Activated CD4-positive, alpha-beta T cell treated with anti-CD3 and anti-CD28 coated beads, Interleukin-2, amount 10 ng/mL, durations not matched to agents 7 days and 5 days (primary cell): ENCODE measurements at regions not wholly inside any gene's neighbourhood (a gene's known extent, or its start where the extent isn't known, plus 50 kb on each side); places are given as distances from the start of the nearest gene placed in this dataset.

ENCODE experiments used
- CTCF ChIA-PET: fragments of 350-600 bp; sonication (Branson Sonifier 250); formaldehyde crosslinking; loops from one replicate; lab custom pipeline; 2021; ENCODE audit warnings: antibody characterized with exemption; lab: Charles Lee
- POLR2A ChIA-PET: fragments of 350-600 bp; sonication (Branson Sonifier 250); formaldehyde crosslinking; loops from one replicate; lab custom pipeline; 2021; ENCODE audit warnings: antibody characterized with exemption; lab: Charles Lee
- DNase-seq: peaks from one replicate; pipeline ENCODE4 v3.0.0-alpha.2; 2020
- H3K27ac Mint-ChIP-seq: one replicate; pipeline ENCODE4 v1.8.0; 2021; ENCODE audit warnings: mild to moderate bottlenecking, moderate library complexity, mixed read lengths
- H3K27me3 Mint-ChIP-seq: one replicate; pipeline ENCODE4 v1.8.0; 2021; ENCODE audit warnings: mixed read lengths
- H3K36me3 Mint-ChIP-seq: one replicate; pipeline ENCODE4 v1.8.0; 2021; ENCODE audit warnings: low read depth, mixed read lengths
- H3K4me1 Mint-ChIP-seq: one replicate; pipeline ENCODE4 v1.8.0; 2021; ENCODE audit warnings: mixed read lengths
- H3K4me3 Mint-ChIP-seq: one replicate; pipeline ENCODE4 v1.8.0; 2021; ENCODE audit warnings: mild to moderate bottlenecking, moderate library complexity, mixed read lengths
- H3K9me3 Mint-ChIP-seq: one replicate; pipeline ENCODE4 v1.8.0; 2021; ENCODE audit warnings: mixed read lengths

- H3K4me1 Mint-ChIP-seq: no peaks in the 10 kb centered on the region
- no peak overlapping the region for H3K27ac Mint-ChIP-seq
- no peaks in the 10 kb centered on the region for H3K36me3 Mint-ChIP-seq
- no peaks in the 10 kb centered on the region for H3K27me3 Mint-ChIP-seq
- ChIA-PET POLR2A (no interaction called here), CTCF (no interaction called here)
- H3K9me3 Mint-ChIP-seq: no peaks in the 10 kb centered on the region
- H3K4me3 Mint-ChIP-seq: no peak overlapping the region
- no peak for DNase-seq
Measured at GRCh38 chr18:34098109-34098508, 126.6 kb downstream of the NOL4 start.

- no peak overlapping the region for H3K27ac Mint-ChIP-seq
- no peak for DNase-seq
- no peaks in the 10 kb centered on the region for H3K36me3 Mint-ChIP-seq
- CTCF ChIA-PET: no interaction called here
- POLR2A ChIA-PET: no interaction called here
- H3K27me3 Mint-ChIP-seq: no peaks in the 10 kb centered on the region
- H3K4me3 Mint-ChIP-seq: no peak overlapping the region
- H3K4me1 Mint-ChIP-seq: no peaks in the 10 kb centered on the region
- no peaks in the 10 kb centered on the region for H3K9me3 Mint-ChIP-seq
Measured at GRCh38 chr18:34097312-34097711, 127.4 kb downstream of the NOL4 start.

- no peaks in the 10 kb centered on the region for H3K27me3 Mint-ChIP-seq
- no peaks in the 10 kb centered on the region for H3K36me3 Mint-ChIP-seq
- H3K27ac Mint-ChIP-seq: no peak overlapping the region
- no peak for DNase-seq
- POLR2A ChIA-PET: no interaction called here
- H3K4me3 Mint-ChIP-seq: no peak overlapping the region
- H3K4me1 Mint-ChIP-seq: no peaks in the 10 kb centered on the region
- no peaks in the 10 kb centered on the region for H3K9me3 Mint-ChIP-seq
- CTCF ChIA-PET: no interaction called here
Measured at GRCh38 chr18:34094148-34094547, 130.6 kb downstream of the NOL4 start.

DNA sequence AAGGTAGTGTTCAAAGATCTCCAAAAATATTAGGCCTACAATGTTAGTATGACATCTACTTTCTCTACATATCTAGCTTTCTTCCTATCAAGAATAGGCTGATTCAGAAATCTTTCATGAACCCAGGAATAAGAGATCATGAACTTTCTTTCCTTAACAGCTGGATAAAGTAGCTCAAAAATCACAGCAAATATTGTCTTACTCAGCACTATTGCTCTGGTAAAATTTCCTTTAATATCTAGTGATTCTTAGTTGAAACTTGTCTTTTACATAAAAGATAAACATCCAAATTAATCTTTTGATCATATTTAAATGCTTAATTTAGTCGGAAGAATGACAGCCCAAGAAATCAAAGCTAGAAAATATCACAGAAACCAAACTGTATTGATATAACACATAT, 131.9 kb downstream of the NOL4 start:
- DNase-seq: no peak
- CTCF ChIA-PET: no interaction called here
- H3K27me3 Mint-ChIP-seq: no peaks in the 10 kb centered on the region
- no peak overlapping the region for H3K27ac Mint-ChIP-seq
- no peaks in the 10 kb centered on the region for H3K4me1 Mint-ChIP-seq
- no peaks in the 10 kb centered on the region for H3K36me3 Mint-ChIP-seq
- no peak overlapping the region for H3K4me3 Mint-ChIP-seq
- no peaks in the 10 kb centered on the region for H3K9me3 Mint-ChIP-seq
- POLR2A ChIA-PET: no interaction called here

- Mint-ChIP-seq H3K27me3 (no peaks in the 10 kb centered on the region), H3K27ac (no peak overlapping the region), H3K4me1 (no peaks in the 10 kb centered on the region), H3K4me3 (no peak overlapping the region), H3K36me3 (no peaks in the 10 kb centered on the region), H3K9me3 (no peaks in the 10 kb centered on the region)
- ChIA-PET CTCF (no interaction called here), POLR2A (no interaction called here)
- DNase-seq: no peak
Measured at GRCh38 chr18:34086370-34086769, 138.3 kb downstream of the NOL4 start.

DNA sequence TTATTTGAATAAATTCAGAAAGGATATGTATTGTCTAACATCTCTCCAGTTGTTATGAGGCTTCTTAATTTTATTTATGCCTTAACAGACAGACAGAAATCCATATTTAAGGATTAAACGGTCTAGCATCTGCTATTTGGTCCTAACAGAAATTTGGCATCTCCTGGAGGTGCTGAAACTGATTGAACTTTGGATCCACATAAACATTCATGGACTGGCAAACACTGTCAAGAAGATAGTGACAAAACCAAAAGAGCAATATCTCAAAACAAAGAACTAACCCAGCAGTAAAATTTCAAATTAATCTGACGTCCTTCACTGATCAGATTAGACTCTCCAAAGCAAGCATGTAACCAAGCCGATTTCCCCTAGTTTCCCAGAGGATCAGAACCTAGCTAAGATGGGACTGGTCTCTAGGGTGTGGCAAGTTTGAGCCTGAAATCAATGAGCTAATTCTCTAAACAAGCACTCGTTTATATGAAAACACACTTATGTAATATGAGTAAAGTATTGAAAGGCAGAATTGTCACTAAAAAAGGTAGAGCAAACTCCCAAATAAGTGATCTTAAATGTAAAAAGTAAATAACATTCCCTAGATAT, 139.5 kb downstream of the NOL4 start:
- no peak for DNase-seq
- Mint-ChIP-seq H3K4me1 (no peaks in the 10 kb centered on the region), H3K27me3 (no peaks in the 10 kb centered on the region), H3K27ac (no peak overlapping the region), H3K9me3 (no peaks in the 10 kb centered on the region), H3K4me3 (no peak overlapping the region), H3K36me3 (no peaks in the 10 kb centered on the region)
- ChIA-PET CTCF (no interaction called here), POLR2A (no interaction called here)

DNA sequence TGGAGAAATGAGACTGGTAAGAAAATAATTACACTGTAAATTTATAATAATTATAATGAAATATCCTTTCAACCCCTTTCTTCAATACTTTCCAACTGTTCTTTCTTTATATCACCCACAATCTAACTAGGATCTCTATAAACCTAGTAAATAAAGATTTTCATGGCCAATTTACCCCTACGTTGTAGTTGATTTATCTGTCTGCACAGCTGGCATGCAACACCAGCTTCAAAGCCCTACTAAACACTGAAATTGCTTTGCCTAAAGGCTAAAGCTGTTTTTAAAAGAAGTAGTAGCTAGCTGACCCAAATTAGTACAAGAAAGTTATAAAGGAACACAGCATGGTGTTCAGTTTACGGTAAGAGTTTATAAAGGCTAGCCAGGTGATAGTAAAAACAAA, 140.1 kb downstream of the NOL4 start:
- CTCF ChIA-PET: no interaction called here
- Mint-ChIP-seq H3K9me3 (peaks cover 3% of the 10 kb centered on the region), H3K36me3 (no peaks in the 10 kb centered on the region), H3K27me3 (no peaks in the 10 kb centered on the region), H3K27ac (no peak overlapping the region), H3K4me1 (no peaks in the 10 kb centered on the region), H3K4me3 (no peak overlapping the region)
- no peak for DNase-seq
- POLR2A ChIA-PET: no interaction called here

- H3K9me3 Mint-ChIP-seq: peaks cover 3% of the 10 kb centered on the region
- no peaks in the 10 kb centered on the region for H3K4me1 Mint-ChIP-seq
- ChIA-PET CTCF (no interaction called here), POLR2A (no interaction called here)
- H3K4me3 Mint-ChIP-seq: no peak overlapping the region
- no peak overlapping the region for H3K27ac Mint-ChIP-seq
- no peaks in the 10 kb centered on the region for H3K27me3 Mint-ChIP-seq
- no peaks in the 10 kb centered on the region for H3K36me3 Mint-ChIP-seq
- no peak for DNase-seq
Measured at GRCh38 chr18:34083910-34084535, 140.7 kb downstream of the NOL4 start.

GRCh38 chr18:34077599-34077998, 147.1 kb downstream of the NOL4 start:
- ChIA-PET POLR2A (no interaction called here), CTCF (no interaction called here)
- no peak overlapping the region for H3K27ac Mint-ChIP-seq
- peaks cover 3% of the 10 kb centered on the region for H3K9me3 Mint-ChIP-seq
- H3K4me3 Mint-ChIP-seq: no peak overlapping the region
- no peaks in the 10 kb centered on the region for H3K4me1 Mint-ChIP-seq
- no peaks in the 10 kb centered on the region for H3K36me3 Mint-ChIP-seq
- no peaks in the 10 kb centered on the region for H3K27me3 Mint-ChIP-seq
- DNase-seq: no peak

DNA sequence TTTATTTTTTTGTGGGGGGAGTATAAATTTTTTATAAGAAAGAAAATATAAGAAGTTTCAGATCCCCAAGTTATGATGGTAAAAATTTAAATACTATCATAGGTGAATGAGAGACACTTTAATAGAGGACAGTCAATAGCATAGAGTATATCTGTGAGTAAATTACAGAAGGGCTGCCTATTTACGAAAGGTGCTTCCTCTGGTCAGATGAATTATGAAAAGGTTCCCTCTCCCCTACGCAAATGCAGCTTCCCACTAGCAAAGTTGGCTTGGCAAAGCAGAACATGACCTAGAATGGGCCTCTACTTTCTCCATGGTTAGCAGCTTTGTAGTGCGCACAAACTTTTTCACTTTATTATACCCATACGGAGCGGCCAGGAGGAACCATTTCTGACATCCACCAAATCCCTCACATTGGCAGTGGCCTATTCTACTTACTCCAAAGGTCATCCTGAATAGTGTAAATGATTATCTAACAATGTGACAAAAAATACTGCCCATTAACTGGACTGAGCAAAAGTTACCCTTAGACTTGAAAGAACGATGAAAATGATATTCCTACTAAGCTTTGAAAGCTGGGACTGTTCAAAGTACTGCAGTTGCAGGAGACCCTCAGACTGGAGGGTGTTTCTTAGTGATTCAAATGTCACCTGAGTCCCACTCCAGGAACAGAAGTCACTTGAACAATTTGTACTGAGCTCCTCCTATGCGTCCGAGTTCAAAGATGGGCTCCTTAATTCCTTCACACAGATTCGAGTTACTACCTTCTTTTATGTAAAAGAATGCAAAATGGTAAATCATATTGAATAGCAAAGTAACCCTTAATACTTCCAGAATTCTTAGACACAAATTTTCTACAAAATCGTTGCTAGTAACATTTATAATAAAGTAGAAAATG, 148.5 kb downstream of the NOL4 start:
- H3K36me3 Mint-ChIP-seq: no peaks in the 10 kb centered on the region
- CTCF ChIA-PET: no interaction called here

DNA sequence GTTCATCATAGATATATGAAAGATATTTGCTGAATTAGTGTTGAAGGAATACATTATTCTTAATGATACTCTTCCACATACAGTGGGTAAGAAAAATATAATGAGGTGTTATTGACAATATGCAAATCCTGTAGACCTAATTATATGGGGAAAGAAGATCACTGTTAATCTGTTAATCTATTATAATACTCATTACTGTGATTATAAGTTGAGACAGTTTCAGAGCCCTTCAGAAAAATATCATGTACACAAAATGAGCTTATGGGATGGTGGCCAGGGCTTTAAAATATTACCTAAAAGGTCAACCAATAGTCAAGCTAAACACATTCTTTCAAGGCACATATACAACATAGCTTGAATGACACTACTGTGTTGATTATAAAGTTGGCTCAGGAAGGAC, 163.5 kb downstream of the NOL4 start:
- DNase-seq: no peak
- ChIA-PET CTCF (no interaction called here), POLR2A (no interaction called here)
- Mint-ChIP-seq H3K9me3 (no peaks in the 10 kb centered on the region), H3K36me3 (no peaks in the 10 kb centered on the region), H3K27ac (no peak overlapping the region), H3K4me1 (no peaks in the 10 kb centered on the region), H3K27me3 (no peaks in the 10 kb centered on the region), H3K4me3 (no peak overlapping the region)

More for the DNA sequence above, 148.5 kb downstream of the NOL4 start:
- H3K4me3 Mint-ChIP-seq: no peak overlapping the region
- H3K27me3 Mint-ChIP-seq: no peaks in the 10 kb centered on the region
- no peak overlapping the region for H3K27ac Mint-ChIP-seq
- no peaks in the 10 kb centered on the region for H3K4me1 Mint-ChIP-seq
- POLR2A ChIA-PET: no interaction called here
- H3K9me3 Mint-ChIP-seq: peaks cover 3% of the 10 kb centered on the region
- no peak for DNase-seq

GRCh38 chr18:34055227-34055626, 169.5 kb downstream of the NOL4 start:
- Mint-ChIP-seq H3K9me3 (peaks cover 7% of the 10 kb centered on the region), H3K36me3 (no peaks in the 10 kb centered on the region), H3K4me3 (no peak overlapping the region), H3K27me3 (no peaks in the 10 kb centered on the region), H3K27ac (no peak overlapping the region), H3K4me1 (no peaks in the 10 kb centered on the region)
- ChIA-PET POLR2A (no interaction called here), CTCF (no interaction called here)
- DNase-seq: no peak

DNA sequence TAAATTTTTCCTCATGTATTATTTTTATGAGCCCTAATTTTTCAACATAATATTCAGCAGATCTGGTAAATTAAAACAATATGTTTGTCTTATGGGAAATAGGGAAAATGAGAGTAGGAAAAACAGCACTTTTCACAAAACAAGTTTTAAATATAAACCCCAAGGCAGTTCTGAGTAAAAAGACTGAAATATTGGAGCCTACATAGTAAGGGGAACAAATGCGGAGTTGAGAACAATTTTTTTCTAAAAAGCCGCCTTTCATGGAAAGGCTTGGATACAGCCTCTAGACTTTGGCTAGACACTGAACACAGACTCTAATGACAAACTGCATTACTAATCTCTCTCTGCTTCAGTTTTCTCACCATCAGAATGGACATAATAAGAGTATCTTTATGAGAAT, 174.1 kb downstream of the NOL4 start:
- Mint-ChIP-seq H3K9me3 (peaks cover 6% of the 10 kb centered on the region), H3K4me3 (no peak overlapping the region), H3K27me3 (no peaks in the 10 kb centered on the region), H3K36me3 (no peaks in the 10 kb centered on the region), H3K27ac (no peak overlapping the region), H3K4me1 (no peaks in the 10 kb centered on the region)
- ChIA-PET POLR2A (no interaction called here), CTCF (no interaction called here)
- no peak for DNase-seq
